HS-27A (cell line): ENCODE measurements at regions not wholly inside any gene's neighbourhood (a gene's known extent, or its start where the extent isn't known, plus 50 kb on each side); places are given as distances from the start of the nearest gene placed in this dataset.
A peak's percentile ranks its signal among the peaks of the same experiment; 100 is the strongest.

Experiments
- DNase-seq: peaks from one replicate; pipeline ENCODE4 v3.0.0-alpha.2; 2012; ENCODE audit warnings: low read depth, missing footprints

- no peak for DNase-seq
Measured at GRCh38 chr1:55618199-55618598, 403.0 kb upstream of the USP24 start.

- no peak for DNase-seq
Measured at GRCh38 chr1:55617288-55617982, 402.3 kb upstream of the USP24 start.

GRCh38 chr1:55612988-55613387 lies 397.8 kb upstream of the USP24 start:
- DNase-seq = peak; percentile 58

GRCh38 chr1:55611123-55611522 lies 396.0 kb upstream of the USP24 start:
- DNase-seq = no peak

DNA sequence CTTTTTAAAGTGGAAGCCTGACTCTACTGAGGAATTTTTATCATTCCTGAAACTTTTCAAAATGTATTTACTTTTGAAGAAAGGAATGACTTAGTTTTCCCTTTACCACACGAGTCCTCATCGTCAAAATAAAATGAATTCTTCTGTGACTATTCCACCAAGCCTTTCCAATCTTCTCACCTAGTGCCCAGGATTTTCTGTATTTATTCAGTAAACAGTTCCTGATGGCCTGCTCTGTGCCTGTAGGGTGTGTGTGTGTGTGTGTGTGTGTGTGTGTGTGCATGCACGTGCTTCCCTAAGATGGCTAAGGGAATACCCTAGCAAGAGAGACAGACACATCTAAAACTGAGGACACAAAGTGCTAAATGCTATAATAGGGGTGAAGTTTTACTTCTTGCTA lies 395.0 kb upstream of the USP24 start:
- no peak for DNase-seq

- no peak for DNase-seq
Measured at GRCh38 chr1:55609630-55610029, 394.5 kb upstream of the USP24 start.

DNA sequence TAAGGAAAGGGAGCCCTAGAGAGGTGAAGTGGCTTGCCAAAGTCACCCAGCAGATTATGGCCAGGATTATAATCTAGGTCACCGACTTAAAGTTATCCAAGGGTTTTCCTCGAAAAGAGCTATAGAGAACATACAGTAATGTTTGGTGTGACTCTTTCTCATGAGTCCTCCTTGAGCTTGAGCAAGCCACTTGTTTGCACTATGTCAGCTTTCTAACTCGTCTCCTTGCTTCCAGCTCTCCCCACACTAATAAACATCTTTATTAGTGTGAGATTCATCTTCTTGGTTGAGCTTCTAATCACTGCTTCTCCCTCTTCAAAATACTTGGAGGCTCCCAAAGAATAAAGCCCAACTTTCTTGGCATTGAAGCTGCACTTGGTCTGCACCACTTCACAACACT lies 390.0 kb upstream of the USP24 start:
- no peak for DNase-seq

GRCh38 chr1:55604749-55605148 lies 389.6 kb upstream of the USP24 start:
- no peak for DNase-seq

DNA sequence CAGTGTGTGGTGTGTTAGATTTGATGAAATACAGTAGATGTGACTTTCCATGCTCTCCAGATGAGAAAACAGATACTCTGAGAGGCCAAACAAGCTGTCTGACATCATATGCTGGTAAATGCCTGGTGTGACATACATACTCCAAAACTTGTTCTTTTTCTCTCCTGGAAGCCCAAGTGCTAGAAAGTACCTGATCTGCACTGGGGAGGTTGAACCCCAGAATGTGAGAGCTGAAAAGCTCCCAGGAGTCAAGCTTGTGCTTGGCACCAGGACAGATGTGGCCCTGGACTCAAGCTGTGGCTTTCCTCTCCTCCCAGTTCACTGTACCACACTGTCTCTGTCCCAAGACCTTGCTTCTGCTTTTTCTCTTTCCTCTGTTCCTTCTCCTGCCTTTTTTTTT lies 389.0 kb upstream of the USP24 start:
- DNase-seq = no peak

GRCh38 chr1:55600242-55600641 lies 385.1 kb upstream of the USP24 start:
- DNase-seq = no peak

GRCh38 chr1:55597910-55598309 lies 382.7 kb upstream of the USP24 start:
- DNase-seq = no peak

DNA sequence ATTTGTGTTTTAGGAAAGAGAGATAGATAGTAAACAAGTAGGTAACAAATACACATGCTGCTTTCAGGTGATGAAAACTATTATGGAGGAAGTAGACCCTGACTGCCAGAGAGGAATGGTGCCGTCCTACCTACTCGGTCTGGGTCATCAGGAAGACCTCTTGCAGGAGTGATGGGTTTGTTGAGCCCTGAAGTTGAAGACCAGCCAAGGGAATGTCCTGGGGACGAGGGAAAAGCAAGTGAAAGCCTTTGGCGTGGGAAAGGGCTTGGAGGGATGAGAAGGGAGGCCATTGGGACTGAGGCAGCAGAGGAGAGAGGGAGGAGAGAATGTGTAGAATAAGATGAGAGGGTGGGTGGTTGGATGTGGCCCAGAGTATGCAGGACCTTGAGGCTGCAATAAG lies 379.5 kb upstream of the USP24 start:
- DNase-seq = no peak

DNA sequence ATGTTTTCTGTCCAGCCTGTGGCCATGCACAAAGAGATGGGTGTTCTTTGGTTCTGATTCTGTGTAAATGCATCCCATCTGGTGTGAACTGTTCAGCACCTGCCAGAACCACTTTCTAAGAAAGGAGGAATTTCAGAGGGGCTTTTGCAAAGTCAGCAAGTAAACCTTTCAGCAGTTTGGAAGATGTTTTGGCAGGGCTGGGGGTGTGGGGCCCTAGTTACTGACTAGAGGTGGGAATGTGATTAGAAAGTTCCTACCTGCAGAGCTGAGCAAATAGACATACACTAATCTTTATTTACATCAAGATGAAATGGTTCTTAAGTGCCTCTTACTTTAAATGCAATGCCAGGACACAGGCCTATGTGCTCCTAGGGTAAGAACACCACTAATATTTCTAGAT lies 378.1 kb upstream of the USP24 start:
- DNase-seq = no peak

DNA sequence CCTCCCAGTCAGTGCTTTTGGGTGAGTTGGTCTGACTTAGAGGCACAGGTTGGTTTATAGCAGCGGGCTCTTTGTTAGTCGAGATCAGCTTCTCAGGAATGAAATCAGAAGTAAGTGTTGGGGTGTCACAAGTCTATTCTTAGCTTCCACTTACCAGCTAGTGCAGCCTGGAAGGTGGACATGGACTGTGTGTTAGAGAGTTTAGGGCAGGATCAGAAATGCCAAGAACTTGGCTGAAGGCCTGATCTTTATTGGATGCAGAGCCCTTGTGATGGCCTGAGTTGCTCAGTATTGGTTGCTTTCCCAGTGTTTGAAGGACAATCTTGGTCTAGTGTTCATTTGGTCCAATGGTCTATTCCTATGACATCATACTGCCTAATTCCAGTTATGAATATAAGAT lies 377.0 kb upstream of the USP24 start:
- no peak for DNase-seq

DNA sequence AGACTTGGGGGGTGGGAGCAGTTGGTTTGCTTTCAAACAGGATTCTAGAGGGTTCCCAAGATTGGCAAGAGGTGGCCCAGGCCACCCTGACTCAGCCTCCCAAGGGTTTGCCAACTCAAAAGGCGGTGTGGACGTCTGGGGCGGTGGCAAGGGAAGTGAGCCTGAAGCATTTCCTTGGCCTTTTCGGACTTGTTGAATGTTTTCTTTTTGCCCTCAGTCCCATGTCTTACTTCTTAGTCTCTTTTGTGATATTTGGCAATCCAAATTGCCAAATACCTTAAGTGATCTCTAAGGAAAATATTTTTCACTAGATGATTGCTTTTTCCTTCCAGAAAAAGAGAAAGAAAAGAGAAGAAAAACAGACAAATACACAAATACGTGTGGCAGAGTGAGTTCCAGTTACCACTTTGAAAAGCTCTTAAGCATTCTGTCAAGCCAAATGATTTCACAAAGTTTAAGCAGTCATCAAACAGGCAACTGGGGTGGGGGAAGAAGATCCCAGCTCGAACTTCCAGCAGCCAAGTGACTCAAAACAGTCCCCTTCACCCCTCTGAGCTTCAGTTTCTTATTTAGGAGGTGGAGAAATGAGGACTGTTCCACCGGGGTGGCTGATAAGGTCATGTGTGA lies 374.6 kb upstream of the USP24 start:
- DNase-seq = no peak

- DNase-seq = no peak
Measured at GRCh38 chr1:55588309-55588708, 373.1 kb upstream of the USP24 start.

GRCh38 chr1:55586771-55587170 lies 371.6 kb upstream of the USP24 start:
- no peak for DNase-seq

DNA sequence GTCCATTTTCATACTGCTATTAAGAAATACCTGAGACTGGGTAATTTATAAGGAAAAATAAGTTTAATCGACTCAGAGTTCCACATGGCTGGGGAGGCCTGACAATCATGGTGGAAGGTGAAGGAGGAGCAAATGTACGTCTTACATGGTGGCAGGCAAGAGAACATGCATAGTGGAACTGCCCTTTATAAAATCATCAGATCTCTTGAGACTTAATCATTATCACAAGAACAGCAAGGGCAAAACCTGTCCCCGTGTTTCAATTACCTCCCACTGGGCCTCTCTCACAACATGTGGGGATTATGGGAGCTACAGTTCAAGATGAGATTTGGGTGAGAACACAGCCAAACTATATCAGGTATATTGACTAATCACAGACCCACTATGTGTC lies 370.2 kb upstream of the USP24 start:
- DNase-seq = no peak

DNA sequence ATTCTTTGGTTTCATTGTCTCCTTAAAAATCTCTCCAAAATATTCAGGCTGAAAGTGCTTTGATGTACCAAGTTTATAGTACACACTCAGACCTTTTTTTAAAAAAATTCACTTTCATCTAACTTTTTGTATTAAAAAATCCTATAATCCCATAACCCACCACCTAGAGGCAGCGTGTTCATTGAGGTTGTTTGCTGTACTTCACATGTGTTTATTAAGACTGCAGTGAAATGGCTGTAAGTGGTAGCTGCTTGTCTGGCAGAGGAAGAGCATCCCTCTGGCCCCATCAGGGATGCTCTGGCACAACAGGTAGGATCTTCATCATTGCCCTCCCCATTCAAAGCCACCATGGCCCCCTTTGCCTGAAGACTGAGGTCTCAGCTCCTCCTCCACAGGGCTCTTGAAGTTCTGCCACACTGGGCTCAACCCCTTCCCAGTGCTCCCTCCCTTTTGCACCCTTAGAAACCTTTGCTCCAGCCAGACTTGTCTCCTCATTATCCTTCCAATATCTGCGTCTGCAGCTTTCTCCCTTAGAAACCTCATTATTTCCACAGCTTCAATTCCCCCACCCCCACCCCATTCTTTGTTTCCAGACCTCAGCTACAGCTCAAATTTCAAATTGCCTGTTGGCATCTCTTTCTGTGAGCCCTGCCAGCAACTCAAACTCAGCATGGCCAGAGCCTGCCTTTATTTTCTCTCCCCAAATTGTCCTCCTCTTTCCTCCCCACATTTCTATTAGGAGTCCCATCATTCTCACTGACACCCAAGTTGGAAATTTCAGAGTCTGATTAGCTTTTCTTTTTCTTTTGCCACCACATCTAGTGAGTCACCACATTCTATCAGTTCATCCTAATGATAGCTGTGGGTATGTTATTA lies 369.6 kb upstream of the USP24 start:
- no peak for DNase-seq

DNA sequence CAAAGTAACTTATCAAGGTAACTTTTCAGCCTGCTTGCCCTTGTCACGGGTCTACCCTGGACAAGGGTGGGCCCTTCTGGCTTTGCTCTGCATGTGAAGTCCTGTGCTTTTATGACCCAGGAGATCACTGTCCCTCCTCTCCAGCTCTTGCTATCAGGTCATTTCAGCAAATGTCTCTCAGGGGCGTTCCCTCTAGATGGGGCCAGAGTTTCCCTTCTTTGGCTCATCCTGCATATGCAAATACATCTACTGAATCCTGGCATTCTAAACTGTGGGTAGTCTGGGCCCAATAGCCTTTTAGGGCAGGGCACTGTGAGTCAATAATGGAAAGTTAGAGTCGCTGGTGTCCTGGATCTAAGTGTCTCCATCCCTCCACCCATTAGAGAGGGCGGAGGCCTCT lies 366.9 kb upstream of the USP24 start:
- no peak for DNase-seq

- peak; percentile 91 for DNase-seq
Measured at GRCh38 chr1:55580845-55581332, 365.7 kb upstream of the USP24 start.

- no peak for DNase-seq
Measured at GRCh38 chr1:55579332-55580001, 364.3 kb upstream of the USP24 start.
